BE2C (cell line): ENCODE measurements at regions not wholly inside any gene's neighbourhood (a gene's known extent, or its start where the extent isn't known, plus 50 kb on each side); places are given as distances from the start of the nearest gene placed in this dataset.

ENCODE experiments used
- DNase-seq: peaks from one replicate; pipeline ENCODE4 v3.0.0-alpha.2; 2020
- H3K27me3 ChIP-seq: fragments of 250-450 bp; sonication (Bioruptor Pico); 2 replicates; pipeline ENCODE4 v1.5.1; 2020; ENCODE audit warnings: mild to moderate bottlenecking
- H3K36me3 ChIP-seq: fragments of 250-450 bp; sonication (Bioruptor Pico); 2 replicates; pipeline ENCODE4 v1.5.1; 2020; ENCODE audit warnings: mild to moderate bottlenecking
- H3K4me1 ChIP-seq: fragments of 250-450 bp; sonication (Bioruptor Pico); 2 replicates; pipeline ENCODE4 v1.5.1; 2020
- H3K4me3 ChIP-seq: 2 replicates; pipeline ENCODE4 v1.5.1; 2011; ENCODE audit warnings: low read depth, low read length
- H3K9me3 ChIP-seq: fragments of 250-450 bp; sonication (Bioruptor Pico); 2 replicates; pipeline ENCODE4 v1.5.1; 2020
- CTCF ChIP-seq: IDR thresholded peaks from 2 replicates; pipeline ENCODE4 v1.5.1; 2012; ENCODE audit warnings: mild to moderate bottlenecking, low read depth, low read length

GRCh38 chr5:17400724-17401469 is 97.1 kb upstream of the TAF11L2 start:
- DNase-seq: no peak
- Histone ChIP-seq H3K9me3 (no peaks in the 10 kb centered on the region; the same call in 1 of the 2 replicates), H3K36me3 (no peaks in the 10 kb centered on the region), H3K27me3 (no peaks in the 10 kb centered on the region), H3K4me1 (no peaks in the 10 kb centered on the region; the same call in 1 of the 2 replicates), H3K4me3 (no peak overlapping the region)
- no peak for TF ChIP-seq CTCF

GRCh38 chr5:17401470-17402288 is 96.4 kb upstream of the TAF11L2 start:
- no peaks in the 10 kb centered on the region for H3K27me3 ChIP-seq
- no peaks in the 10 kb centered on the region for H3K36me3 ChIP-seq
- H3K9me3 ChIP-seq: no peaks in the 10 kb centered on the region
- no peak for TF ChIP-seq CTCF
- no peaks in the 10 kb centered on the region; the same call in 1 of the 2 replicates for H3K4me1 ChIP-seq
- no peak overlapping the region for H3K4me3 ChIP-seq
- no peak for DNase-seq

GRCh38 chr5:17402289-17403121 is 95.5 kb upstream of the TAF11L2 start:
- Histone ChIP-seq H3K9me3 (no peaks in the 10 kb centered on the region), H3K4me1 (no peaks in the 10 kb centered on the region; the same call in 1 of the 2 replicates), H3K36me3 (no peaks in the 10 kb centered on the region), H3K4me3 (no peak overlapping the region), H3K27me3 (no peaks in the 10 kb centered on the region)
- no peak for TF ChIP-seq CTCF
- no peak for DNase-seq

GRCh38 chr5:17403695-17404490 is 94.1 kb upstream of the TAF11L2 start:
- no peak overlapping the region for H3K4me3 ChIP-seq
- H3K36me3 ChIP-seq: no peaks in the 10 kb centered on the region
- no peaks in the 10 kb centered on the region; the same call in 1 of the 2 replicates for H3K4me1 ChIP-seq
- H3K27me3 ChIP-seq: no peaks in the 10 kb centered on the region
- H3K9me3 ChIP-seq: no peaks in the 10 kb centered on the region
- no peak for TF ChIP-seq CTCF
- DNase-seq: no peak

- DNase-seq: no peak
- H3K27me3 ChIP-seq: no peaks in the 10 kb centered on the region
- no peaks in the 10 kb centered on the region for H3K9me3 ChIP-seq
- no peak for TF ChIP-seq CTCF
- no peaks in the 10 kb centered on the region for H3K36me3 ChIP-seq
- no peaks in the 10 kb centered on the region; the same call in 1 of the 2 replicates for H3K4me1 ChIP-seq
- H3K4me3 ChIP-seq: no peak overlapping the region
Observed at GRCh38 chr5:17405976-17406375, 92.1 kb upstream of the TAF11L2 start.
